Head of caudate nucleus (tissue), 42 donors: ENCODE measurements at regions not wholly inside any gene's neighbourhood (a gene's known extent, or its start where the extent isn't known, plus 50 kb on each side); places are given as distances from the start of the nearest gene placed in this dataset.

Experiments used
- DNase-seq, 42 donors: peaks; one replicate each; pipeline versions ENCODE4 v3.0.0 to v3.0.0-alpha.2; 2020 to 2021; ENCODE audit warnings: mixed read lengths in 7 of 42
- intact Hi-C: fragments of 100-400 bp; cut with DNase I; formaldehyde crosslinking; loops from one replicate; pipeline ENCODE4 v1.15.0; 2022

GRCh38 chr5:107231191-107231590 lies 439.5 kb downstream of the EFNA5 start:
- intact Hi-C loops = no loop called here
- no peak for DNase-seq

- DNase-seq = no peak
- intact Hi-C loops = no loop called here
These were observed 440.4 kb downstream of the EFNA5 start for GRCh38 chr5:107230367-107230766.

GRCh38 chr5:107228226-107228625 lies 442.5 kb downstream of the EFNA5 start:
- intact Hi-C loops = no loop called here
- no peak for DNase-seq

GRCh38 chr5:107224272-107224671 lies 446.5 kb downstream of the EFNA5 start:
- intact Hi-C loops = no loop called here
- no peak for DNase-seq

- DNase-seq = no peak
- intact Hi-C loops = no loop called here
These were observed 447.7 kb downstream of the EFNA5 start for GRCh38 chr5:107223066-107223465.

- intact Hi-C loops = no loop called here
- no peak for DNase-seq
These were observed 450.7 kb downstream of the EFNA5 start for GRCh38 chr5:107219993-107220392.

- no peak for DNase-seq
- intact Hi-C loops = no loop called here
These were observed 452.1 kb downstream of the EFNA5 start for GRCh38 chr5:107218457-107219193.

GRCh38 chr5:107217721-107218130 lies 453.0 kb downstream of the EFNA5 start:
- peak in 17 of 42 donors; percentile 2 to 44 (median 28) for DNase-seq
- intact Hi-C loops = no loop called here

GRCh38 chr5:107216587-107216986 lies 454.1 kb downstream of the EFNA5 start:
- intact Hi-C loops = no loop called here
- no peak for DNase-seq

GRCh38 chr5:107215611-107216010 lies 455.1 kb downstream of the EFNA5 start:
- intact Hi-C loops = no loop called here

GRCh38 chr5:107213025-107213424 lies 457.7 kb downstream of the EFNA5 start:
- DNase-seq = no peak

More at GRCh38 chr5:107215611-107216010, 455.1 kb downstream of the EFNA5 start:
- DNase-seq = no peak

GRCh38 chr5:107211630-107212029 lies 459.1 kb downstream of the EFNA5 start:
- intact Hi-C loops = no loop called here
- DNase-seq = no peak

More at GRCh38 chr5:107213025-107213424, 457.7 kb downstream of the EFNA5 start:
- intact Hi-C loops = no loop called here

- intact Hi-C loops = no loop called here
These were observed 461.9 kb downstream of the EFNA5 start for GRCh38 chr5:107208867-107209266.

GRCh38 chr5:107204413-107204812 lies 466.3 kb downstream of the EFNA5 start:
- peak in 27 of 42 donors; percentile 2 to 73 (median 28) for DNase-seq
- intact Hi-C loops = no loop called here

More at GRCh38 chr5:107208867-107209266, 461.9 kb downstream of the EFNA5 start:
- no peak for DNase-seq

- DNase-seq = no peak
- intact Hi-C loops = no loop called here
These were observed 467.5 kb downstream of the EFNA5 start for GRCh38 chr5:107203243-107203642.

- no peak for DNase-seq
- intact Hi-C loops = no loop called here
These were observed 471.0 kb downstream of the EFNA5 start for GRCh38 chr5:107199756-107200155.

- no peak for DNase-seq
- intact Hi-C loops = no loop called here
These were observed 474.2 kb downstream of the EFNA5 start for GRCh38 chr5:107196500-107197059.

GRCh38 chr5:107195890-107196395 lies 474.8 kb downstream of the EFNA5 start:
- DNase-seq = peak in 3 of 42 donors; percentile 2 to 6 (median 3)
- intact Hi-C loops = no loop called here

GRCh38 chr5:107184871-107185270 lies 485.9 kb downstream of the EFNA5 start:
- intact Hi-C loops = no loop called here
- no peak for DNase-seq

GRCh38 chr5:107184066-107184465 lies 486.7 kb downstream of the EFNA5 start:
- intact Hi-C loops = no loop called here
- no peak for DNase-seq

GRCh38 chr5:107170620-107171019 lies 500.1 kb downstream of the EFNA5 start:
- DNase-seq = no peak
- intact Hi-C loops = no loop called here
